GM23248 (cell line): ENCODE measurements at regions not wholly inside any gene's neighbourhood (a gene's known extent, or its start where the extent isn't known, plus 50 kb on each side); places are given as distances from the start of the nearest gene placed in this dataset. TPM values are rescaled to one million over a fixed set of nuclear protein-coding genes. Genes with fewer than 3 reads are reported as not detected.
"Not testable (repeated sequence)": the region's sequence is repeated elsewhere in the genome, so short reads cannot be mapped to it uniquely, and the experiment has no call there.

Experiments
- DNase-seq: peaks from one replicate; pipeline ENCODE4 v3.0.0-alpha.2; 2015
- H2AFZ ChIP-seq: fragments of 200-600 bp; sonication (generic); 2 replicates; pipeline ENCODE4 v1.6.1; 2016; ENCODE audit warnings: antibody characterized with exemption
- H3F3A ChIP-seq: fragments of 200-600 bp; sonication (generic); 2 replicates; pipeline ENCODE4 v1.6.1; 2016; ENCODE audit warnings: mild to moderate bottlenecking, antibody characterized with exemption, mixed run types; ENCODE audit not compliant: insufficient read depth
- H3K27ac ChIP-seq: fragments of 200-600 bp; sonication (generic); 2 replicates; pipeline ENCODE4 v1.5.1; 2016; ENCODE audit warnings: mild to moderate bottlenecking
- H3K27me3 ChIP-seq: fragments of 200-600 bp; sonication (generic); replicated peaks from 2 replicates; pipeline ENCODE4 v1.6.1; 2016; ENCODE audit warnings: mild to moderate bottlenecking; ENCODE audit not compliant: insufficient read depth
- H3K36me3 ChIP-seq: fragments of 200-600 bp; sonication (generic); 2 replicates; pipeline ENCODE4 v1.6.1; 2016; ENCODE audit warnings: low read depth, mild to moderate bottlenecking
- H3K4me1 ChIP-seq: fragments of 200-600 bp; sonication (generic); 2 replicates; pipeline ENCODE4 v1.6.1; 2016; ENCODE audit warnings: mild to moderate bottlenecking; ENCODE audit not compliant: insufficient read depth
- H3K4me2 ChIP-seq: fragments of 200-600 bp; sonication (generic); one replicate; pipeline ENCODE4 v1.6.1; 2016; ENCODE audit warnings: mild to moderate bottlenecking; ENCODE audit not compliant: unreplicated experiment
- H3K4me3 ChIP-seq: fragments of 200-600 bp; sonication (generic); 2 replicates; pipeline ENCODE4 v1.5.1; 2016; ENCODE audit warnings: mild to moderate bottlenecking
- H3K79me2 ChIP-seq: fragments of 200-600 bp; sonication (generic); 2 replicates; pipeline ENCODE4 v1.6.1; 2016; ENCODE audit warnings: mild to moderate bottlenecking; ENCODE audit not compliant: insufficient read depth
- H3K9ac ChIP-seq: fragments of 200-600 bp; sonication (generic); 2 replicates; pipeline ENCODE4 v1.6.1; 2016; ENCODE audit warnings: mild to moderate bottlenecking
- H3K9me2 ChIP-seq: fragments of 200-600 bp; sonication (generic); 2 replicates; pipeline ENCODE4 v1.6.1; 2016; ENCODE audit warnings: mixed run types, mild to moderate bottlenecking, moderate library complexity; ENCODE audit not compliant: insufficient read depth
- H3K9me3 ChIP-seq: fragments of 200-600 bp; sonication (generic); one replicate; pipeline ENCODE4 v1.6.1; 2017; ENCODE audit warnings: low read depth
- H4K20me1 ChIP-seq: fragments of 200-600 bp; sonication (generic); 2 replicates; pipeline ENCODE4 v1.6.0; 2016; ENCODE audit not compliant: insufficient read depth
- EZH2 ChIP-seq: fragments of 200-600 bp; sonication (generic); IDR thresholded peaks from 2 replicates; pipeline ENCODE4 v1.6.1; 2018; ENCODE audit warnings: antibody characterized with exemption, mild to moderate bottlenecking; ENCODE audit not compliant: insufficient read depth, poor library complexity, severe bottlenecking
- EZH2phosphoT487 ChIP-seq: fragments of 200-600 bp; sonication (generic); IDR thresholded peaks from 2 replicates; pipeline ENCODE4 v1.6.1; 2018; ENCODE audit warnings: antibody characterized with exemption, moderate library complexity, mild to moderate bottlenecking, low read depth; ENCODE audit not compliant: insufficient read depth
- WGBS, 2 experiments: methylation state at CpG; one replicate each; pipeline ENCODE4 v1.1.6; 2015 to 2017; ENCODE audit warnings: low lambda C conversion rate in 2 of 2, low coverage in 1 of 2; ENCODE audit errors: missing lambda C conversion rate in 2 of 2; 5-methylcytosine and 5-hydroxymethylcytosine counted together
- in situ Hi-C: fragments of 300-500 bp; cut with MboI; formaldehyde crosslinking; loops from 2 replicates; pipeline ENCODE4 v1.15.0; 2020
- small RNA-seq: library from RNA; depleted of rRNA; stranded (forward); fragments of <200 nt; gene quantifications from one replicate; pipeline ENCODE3, GENCODE V24; 2014; ENCODE audit warnings: low read depth, low replicate concordance

- 69% methylated on average over 8 of the region's 8 CpGs for WGBS, 2 experiments
- Histone ChIP-seq H4K20me1 (no peaks in the 10 kb centered on the region), H2AFZ (no peak overlapping the region), H3K4me1 (no peaks in the 10 kb centered on the region), H3K79me2 (no peaks in the 10 kb centered on the region), H3F3A (no peaks in the 10 kb centered on the region), H3K4me3 (no peak overlapping the region), H3K4me2 (no peak overlapping the region), H3K27ac (no peak overlapping the region), H3K36me3 (no peaks in the 10 kb centered on the region), H3K9ac (no peak overlapping the region), H3K9me3 (no peaks in the 10 kb centered on the region), H3K27me3 (no peaks in the 10 kb centered on the region), H3K9me2 (no peaks in the 10 kb centered on the region)
- TF ChIP-seq EZH2phosphoT487 = no peak
- no peak for TF ChIP-seq EZH2
- in situ Hi-C loops = no loop called here
- DNase-seq = no peak
Observed at GRCh38 chr17:21613071-21613429, 79.3 kb upstream of the KCNJ18 start.

DNA sequence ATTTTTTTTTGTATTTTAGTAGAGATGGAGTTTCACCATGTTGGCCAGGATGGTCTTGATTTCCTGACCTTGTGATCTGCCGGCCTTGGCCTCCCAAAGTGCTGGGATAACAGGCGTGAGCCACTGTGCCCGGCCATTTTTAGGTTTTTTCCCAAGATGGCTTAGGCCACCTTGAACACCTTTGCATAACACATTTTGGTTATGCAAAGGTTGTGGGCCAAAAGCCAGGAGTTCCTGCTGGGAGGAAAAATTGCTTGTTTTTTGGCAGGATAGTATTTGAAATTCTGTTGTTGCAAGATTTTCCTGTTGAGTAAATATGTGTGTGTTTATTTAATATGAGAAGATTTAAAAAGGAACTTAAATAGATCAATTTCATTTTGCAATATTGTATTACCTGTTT is 65.3 kb upstream of the KCNJ18 start:
- H3K27me3 ChIP-seq, H4K20me1 ChIP-seq, H3K9ac ChIP-seq, H3K4me1 ChIP-seq, H3K9me2 ChIP-seq, H3K4me3 ChIP-seq, H3K36me3 ChIP-seq, in situ Hi-C loops, H3K27ac ChIP-seq, H3K9me3 ChIP-seq, H3K4me2 ChIP-seq, H3K79me2 ChIP-seq, H3F3A ChIP-seq, DNase-seq, H2AFZ ChIP-seq: not testable (repeated sequence)
- 50 to 58% methylated on average over 3 of the region's 3 CpGs for WGBS, 2 experiments

Small RNAs in the stretch of these regions (small RNA-seq; reads per million reads assigned to genes)
- not detected for gene AC233702.6
- not detected for gene AC233702.8
